Progenitor cell of endocrine pancreas (in vitro differentiated cells): ENCODE measurements at regions not wholly inside any gene's neighbourhood (a gene's known extent, or its start where the extent isn't known, plus 50 kb on each side); places are given as distances from the start of the nearest gene placed in this dataset.

ENCODE experiments used
- DNase-seq: peaks from one replicate; pipeline ENCODE4 v3.0.0; 2021; ENCODE audit warnings: low spot score; ENCODE audit not compliant: unreplicated experiment
- H3K27ac Mint-ChIP-seq: 2 replicates; pipeline ENCODE4 v1.8.0; 2021; ENCODE audit warnings: mild to moderate bottlenecking, moderate library complexity, mixed read lengths
- H3K27me3 Mint-ChIP-seq: 2 replicates; pipeline ENCODE4 v1.8.0; 2021; ENCODE audit warnings: mixed read lengths
- H3K36me3 Mint-ChIP-seq: 2 replicates; pipeline ENCODE4 v1.8.0; 2022; ENCODE audit warnings: mixed read lengths; ENCODE audit not compliant: insufficient read depth
- H3K4me1 Mint-ChIP-seq: 2 replicates; pipeline ENCODE4 v1.8.0; 2021; ENCODE audit warnings: low read depth, mixed read lengths
- H3K4me3 Mint-ChIP-seq: 2 replicates; pipeline ENCODE4 v1.8.0; 2021; ENCODE audit warnings: low read depth, mild to moderate bottlenecking, moderate library complexity, mixed read lengths
- H3K9me3 Mint-ChIP-seq: 2 replicates; pipeline ENCODE4 v1.8.0; 2021; ENCODE audit warnings: low read depth, mixed read lengths
- TF ChIP-seq, protein P1 (sequence below): fragments of 200-600 bp; sonication (generic); IDR thresholded peaks from one replicate; pipeline ENCODE4 v1.5.0; 2021; ENCODE audit warnings: antibody characterized with exemption, mild to moderate bottlenecking; ENCODE audit not compliant: unreplicated experiment

DNA sequence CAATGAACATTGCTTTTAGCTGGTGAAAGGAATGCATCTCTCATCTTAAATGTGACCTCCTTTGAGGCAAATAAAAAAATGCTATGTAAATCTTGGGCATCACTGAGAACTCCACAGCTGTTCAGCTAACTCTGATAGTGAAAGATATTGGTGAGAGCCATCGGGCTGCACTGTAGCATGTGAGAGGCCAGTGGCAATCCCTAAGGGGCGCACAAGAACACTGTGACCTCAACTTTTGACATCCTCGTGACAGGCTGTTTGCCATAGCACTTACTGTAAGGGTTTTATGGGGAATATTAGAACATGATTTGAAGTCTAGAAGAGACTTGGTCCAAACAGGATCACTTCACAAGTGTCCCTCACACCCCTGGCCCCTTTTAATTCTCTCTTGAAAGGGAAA is 697.9 kb downstream of the MCTP2 start:
- TF ChIP-seq, protein P1, sequence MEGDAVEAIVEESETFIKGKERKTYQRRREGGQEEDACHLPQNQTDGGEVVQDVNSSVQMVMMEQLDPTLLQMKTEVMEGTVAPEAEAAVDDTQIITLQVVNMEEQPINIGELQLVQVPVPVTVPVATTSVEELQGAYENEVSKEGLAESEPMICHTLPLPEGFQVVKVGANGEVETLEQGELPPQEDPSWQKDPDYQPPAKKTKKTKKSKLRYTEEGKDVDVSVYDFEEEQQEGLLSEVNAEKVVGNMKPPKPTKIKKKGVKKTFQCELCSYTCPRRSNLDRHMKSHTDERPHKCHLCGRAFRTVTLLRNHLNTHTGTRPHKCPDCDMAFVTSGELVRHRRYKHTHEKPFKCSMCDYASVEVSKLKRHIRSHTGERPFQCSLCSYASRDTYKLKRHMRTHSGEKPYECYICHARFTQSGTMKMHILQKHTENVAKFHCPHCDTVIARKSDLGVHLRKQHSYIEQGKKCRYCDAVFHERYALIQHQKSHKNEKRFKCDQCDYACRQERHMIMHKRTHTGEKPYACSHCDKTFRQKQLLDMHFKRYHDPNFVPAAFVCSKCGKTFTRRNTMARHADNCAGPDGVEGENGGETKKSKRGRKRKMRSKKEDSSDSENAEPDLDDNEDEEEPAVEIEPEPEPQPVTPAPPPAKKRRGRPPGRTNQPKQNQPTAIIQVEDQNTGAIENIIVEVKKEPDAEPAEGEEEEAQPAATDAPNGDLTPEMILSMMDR, result no peak
- Mint-ChIP-seq H3K9me3 (peaks cover 10% of the 10 kb centered on the region), H3K4me3 (no peak overlapping the region), H3K4me1 (no peaks in the 10 kb centered on the region), H3K36me3 (peaks cover 2% of the 10 kb centered on the region), H3K27me3 (no peaks in the 10 kb centered on the region), H3K27ac (no peak overlapping the region)
- DNase-seq, result no peak

DNA sequence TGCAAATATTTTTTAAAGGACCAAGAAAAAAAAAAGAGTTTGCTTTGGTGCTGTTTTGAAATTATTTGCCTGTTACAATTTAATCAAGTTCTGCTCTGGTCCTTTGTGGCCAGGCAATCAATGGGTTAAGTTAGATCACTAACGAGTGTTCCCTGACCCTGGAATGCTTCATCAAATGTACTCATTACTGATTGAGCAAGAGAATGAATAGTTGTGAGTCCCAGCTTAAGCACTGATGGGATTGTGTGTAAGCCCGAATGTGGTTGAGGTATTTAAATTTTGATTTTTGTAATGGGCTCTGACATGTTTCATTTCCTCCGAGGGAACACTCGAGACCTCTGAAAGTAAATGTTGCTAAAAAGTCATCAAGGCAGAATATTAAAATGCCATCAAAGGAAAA is 699.1 kb downstream of the MCTP2 start:
- Mint-ChIP-seq H3K36me3 (peaks cover 4% of the 10 kb centered on the region), H3K27me3 (no peaks in the 10 kb centered on the region), H3K4me1 (no peaks in the 10 kb centered on the region), H3K27ac (no peak overlapping the region), H3K9me3 (peaks cover 19% of the 10 kb centered on the region), H3K4me3 (no peak overlapping the region)
- TF ChIP-seq, protein P1, result no peak
- DNase-seq, result no peak

DNA sequence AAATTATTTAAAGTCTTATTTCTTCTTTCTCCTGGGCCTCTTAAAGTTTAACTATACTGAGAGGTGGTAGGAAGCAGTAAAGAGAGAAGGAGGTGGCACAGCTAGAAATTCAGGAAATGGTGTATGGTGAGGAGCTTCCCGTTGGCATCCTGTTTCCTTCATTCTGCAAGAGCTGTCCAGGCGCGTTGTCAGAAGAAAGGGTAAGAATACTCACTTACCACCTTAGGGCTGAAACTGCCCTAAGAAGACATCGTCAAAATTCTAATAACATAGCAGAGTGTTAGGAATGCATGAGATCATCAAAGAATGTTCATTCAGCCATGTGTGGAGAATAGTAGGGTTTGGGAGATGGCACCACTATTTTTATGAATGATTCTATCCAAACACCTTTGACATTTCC is 699.6 kb downstream of the MCTP2 start:
- no peak overlapping the region for H3K27ac Mint-ChIP-seq
- TF ChIP-seq, protein P1, result no peak
- no peaks in the 10 kb centered on the region for H3K4me1 Mint-ChIP-seq
- H3K9me3 Mint-ChIP-seq, result peaks cover 19% of the 10 kb centered on the region
- H3K36me3 Mint-ChIP-seq, result peaks cover 4% of the 10 kb centered on the region
- no peak overlapping the region for H3K4me3 Mint-ChIP-seq
- H3K27me3 Mint-ChIP-seq, result no peaks in the 10 kb centered on the region
- no peak for DNase-seq

DNA sequence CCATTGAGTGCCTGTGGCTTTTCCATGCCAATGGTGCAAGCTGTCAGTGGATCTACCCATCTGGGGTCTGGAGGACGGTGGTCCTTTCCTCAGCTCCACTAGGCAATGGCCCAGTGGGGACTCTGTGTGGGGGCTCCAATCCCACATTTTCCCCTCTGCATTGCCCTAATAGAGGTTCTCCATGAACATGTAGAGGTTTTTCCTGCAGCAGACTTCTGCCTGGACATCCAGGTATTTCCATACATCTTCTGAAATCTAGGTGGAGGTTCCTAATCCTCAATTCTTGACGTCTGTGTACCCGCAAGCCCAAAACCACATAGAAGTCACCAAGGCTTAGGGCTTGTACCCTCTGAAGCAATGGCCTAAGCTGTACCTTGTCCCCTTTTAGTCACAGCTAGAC is 703.1 kb downstream of the MCTP2 start:
- no peak for DNase-seq
- Mint-ChIP-seq H3K4me1 (no peaks in the 10 kb centered on the region), H3K27ac (no peak overlapping the region), H3K27me3 (no peaks in the 10 kb centered on the region), H3K36me3 (peaks cover 4% of the 10 kb centered on the region), H3K4me3 (no peak overlapping the region), H3K9me3 (peaks cover 19% of the 10 kb centered on the region)
- TF ChIP-seq, protein P1, result no peak

DNA sequence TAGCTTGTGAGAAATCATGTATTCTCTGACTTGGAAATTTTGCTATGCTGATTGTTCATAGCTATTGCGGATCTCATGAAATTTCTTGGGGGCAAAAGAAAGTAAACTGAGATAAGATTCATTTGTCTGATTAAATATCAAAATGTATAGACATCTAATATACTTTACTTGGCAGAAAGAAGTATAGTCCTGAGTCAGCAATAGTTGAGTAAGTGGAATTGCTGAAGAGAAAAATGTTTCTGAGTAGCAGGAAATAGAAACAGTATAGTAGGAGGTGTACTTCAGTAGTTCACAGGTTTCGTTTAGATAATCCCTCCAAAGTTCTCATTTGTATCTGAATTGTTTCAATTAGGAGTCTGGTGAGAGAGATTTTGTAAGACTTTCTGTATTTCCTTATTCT is 705.9 kb downstream of the MCTP2 start:
- peaks cover 16% of the 10 kb centered on the region for H3K9me3 Mint-ChIP-seq
- H3K4me1 Mint-ChIP-seq, result no peaks in the 10 kb centered on the region
- DNase-seq, result no peak
- no peak overlapping the region for H3K27ac Mint-ChIP-seq
- H3K27me3 Mint-ChIP-seq, result no peaks in the 10 kb centered on the region
- H3K36me3 Mint-ChIP-seq, result peaks cover 4% of the 10 kb centered on the region
- no peak overlapping the region for H3K4me3 Mint-ChIP-seq
- TF ChIP-seq, protein P1, result no peak
